ENCODE measurements at regions not wholly inside any gene's neighbourhood (a gene's known extent, or its start where the extent isn't known, plus 50 kb on each side); places are given as distances from the start of the nearest gene placed in this dataset.

DNA sequence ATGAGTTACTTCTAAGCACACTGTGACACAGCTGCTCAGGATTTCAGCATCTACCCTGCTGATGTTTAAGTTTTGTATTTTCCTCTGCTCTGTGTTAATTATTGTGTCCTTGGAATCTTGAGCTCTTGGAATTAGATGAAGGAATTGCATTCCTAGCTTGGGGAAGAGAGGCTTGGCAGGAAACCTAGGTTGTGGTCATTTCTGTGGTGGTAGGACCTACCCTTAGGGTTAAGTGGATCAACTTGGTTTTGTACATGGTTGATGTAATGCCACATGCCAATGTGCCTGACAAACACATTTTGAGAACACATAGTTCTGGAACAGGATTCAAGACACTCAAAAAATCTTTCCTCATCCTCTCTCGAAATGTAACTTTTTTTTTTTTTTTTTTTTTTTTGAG lies 264.5 kb upstream of the MEX3C start:
- intact Hi-C loops (cut with micrococcal nuclease) = no loop called here
- WGBS (ENCODE audit: insufficient coverage) = 100% methylated on average over 1 of the region's 1 CpG
- TF ChIP-seq, protein P1, sequence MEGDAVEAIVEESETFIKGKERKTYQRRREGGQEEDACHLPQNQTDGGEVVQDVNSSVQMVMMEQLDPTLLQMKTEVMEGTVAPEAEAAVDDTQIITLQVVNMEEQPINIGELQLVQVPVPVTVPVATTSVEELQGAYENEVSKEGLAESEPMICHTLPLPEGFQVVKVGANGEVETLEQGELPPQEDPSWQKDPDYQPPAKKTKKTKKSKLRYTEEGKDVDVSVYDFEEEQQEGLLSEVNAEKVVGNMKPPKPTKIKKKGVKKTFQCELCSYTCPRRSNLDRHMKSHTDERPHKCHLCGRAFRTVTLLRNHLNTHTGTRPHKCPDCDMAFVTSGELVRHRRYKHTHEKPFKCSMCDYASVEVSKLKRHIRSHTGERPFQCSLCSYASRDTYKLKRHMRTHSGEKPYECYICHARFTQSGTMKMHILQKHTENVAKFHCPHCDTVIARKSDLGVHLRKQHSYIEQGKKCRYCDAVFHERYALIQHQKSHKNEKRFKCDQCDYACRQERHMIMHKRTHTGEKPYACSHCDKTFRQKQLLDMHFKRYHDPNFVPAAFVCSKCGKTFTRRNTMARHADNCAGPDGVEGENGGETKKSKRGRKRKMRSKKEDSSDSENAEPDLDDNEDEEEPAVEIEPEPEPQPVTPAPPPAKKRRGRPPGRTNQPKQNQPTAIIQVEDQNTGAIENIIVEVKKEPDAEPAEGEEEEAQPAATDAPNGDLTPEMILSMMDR (IDR thresholded peaks at IDR 0.05) = no peak
- H3K9ac ChIP-seq (ENCODE audit: insufficient read depth, low read length, poor library complexity, severe bottlenecking) = no peak overlapping the region
- peaks cover 0 to 4% (median 2%) of the 10 kb centered on the region in 3 donors for H3K27me3 Mint-ChIP-seq (ENCODE audit: low read depth in 3 of 3)
- H3K9me3 Mint-ChIP-seq = peaks cover 0 to 7% (median 2%) of the 10 kb centered on the region in 7 donors
- H3K27ac ChIP-seq (ENCODE audit: low read depth in 1 of 2, low read length in 2 of 2) = no peak overlapping the region
- H3K27ac Mint-ChIP-seq = no peak overlapping the region
- H3K79me2 ChIP-seq (ENCODE audit: insufficient read depth, low read length) = no peaks in the 10 kb centered on the region
- H4K20me1 ChIP-seq (ENCODE audit: insufficient read depth, low read length) = no peaks in the 10 kb centered on the region
- no peaks in the 10 kb centered on the region for H3K36me3 ChIP-seq (replicated peaks in 1 of 2; ENCODE audit: control insufficient read depth in 1 of 2, insufficient read depth in 2 of 2, low read length in 2 of 2)
- H3K4me3 Mint-ChIP-seq = no peak overlapping the region
- H2AFZ ChIP-seq (ENCODE audit: insufficient read depth, low read depth, low read length, poor library complexity, severe bottlenecking) = no peak overlapping the region
- no peaks in the 10 kb centered on the region for H3K27me3 ChIP-seq (ENCODE audit: control insufficient read depth in 2 of 2, insufficient read depth in 2 of 2, low read length in 2 of 2)
- DNase-seq = no peak
- H3K36me3 Mint-ChIP-seq = no peaks in the 10 kb centered on the region
- H3K4me1 Mint-ChIP-seq = no peaks in the 10 kb centered on the region
- H3K4me2 ChIP-seq (replicated peaks; ENCODE audit: extremely low read depth, low read length, poor library complexity, severe bottlenecking) = no peak overlapping the region
- no peaks in the 10 kb centered on the region for H3K9me3 ChIP-seq (replicated peaks in 1 of 2; ENCODE audit: control insufficient read depth in 1 of 2, insufficient read depth in 1 of 2, low read length in 2 of 2)
- no peak overlapping the region for H3K4me3 ChIP-seq (replicated peaks in 1 of 3; ENCODE audit: low read depth in 2 of 3, low read length in 3 of 3)
- H3K4me1 ChIP-seq (ENCODE audit: control insufficient read depth in 1 of 2, insufficient read depth in 2 of 2, low read length in 2 of 2) = no peaks in the 10 kb centered on the region

DNA sequence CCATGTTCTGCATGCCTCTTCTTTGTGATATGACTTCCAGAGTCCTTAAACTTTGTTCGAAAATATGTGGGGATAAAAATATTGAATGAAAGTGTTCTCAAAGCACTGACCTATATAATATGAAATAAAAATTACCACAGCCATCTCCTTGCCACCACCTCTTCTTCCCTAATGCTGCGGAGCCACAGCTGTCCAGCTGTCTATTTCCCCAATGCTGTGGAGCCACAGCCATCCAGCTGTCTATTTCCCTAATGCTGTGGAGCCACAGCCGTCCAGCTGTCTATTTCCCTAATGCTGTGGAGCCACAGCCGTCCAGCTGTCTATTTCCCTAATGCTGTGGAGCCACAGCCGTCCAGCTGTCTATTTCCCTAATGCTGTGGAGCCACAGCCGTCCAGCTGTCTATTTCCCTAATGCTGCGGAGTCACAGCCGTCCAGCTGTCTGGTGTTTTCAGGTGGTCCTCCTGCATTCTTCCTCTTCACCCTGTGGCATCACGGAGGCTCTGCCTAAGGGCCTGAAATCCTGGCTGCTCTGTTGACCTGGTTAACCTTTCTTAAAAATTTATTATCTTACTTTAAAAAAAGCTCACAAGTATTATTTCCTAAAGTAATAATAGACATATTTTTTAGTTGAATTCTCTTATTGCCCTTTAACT lies 266.1 kb upstream of the MEX3C start:
- intact Hi-C loops (cut with micrococcal nuclease) = no loop called here
- Mint-ChIP-seq H3K27me3 (ENCODE audit: low read depth in 3 of 3) (peaks cover 0 to 4% (median 2%) of the 10 kb centered on the region in 3 donors), H3K36me3 (no peaks in the 10 kb centered on the region), H3K27ac (no peak overlapping the region), H3K4me3 (no peak overlapping the region), H3K9me3 (peaks cover 0 to 10% (median 2%) of the 10 kb centered on the region in 7 donors), H3K4me1 (no peaks in the 10 kb centered on the region)
- DNase-seq = no peak
- Histone ChIP-seq H3K27ac (ENCODE audit: low read depth in 1 of 2, low read length in 2 of 2) (no peak overlapping the region), H3K9me3 (replicated peaks in 1 of 2; ENCODE audit: control insufficient read depth in 1 of 2, insufficient read depth in 1 of 2, low read length in 2 of 2) (no peaks in the 10 kb centered on the region), H3K4me1 (ENCODE audit: control insufficient read depth in 1 of 2, insufficient read depth in 2 of 2, low read length in 2 of 2) (no peaks in the 10 kb centered on the region), H4K20me1 (ENCODE audit: insufficient read depth, low read length) (no peaks in the 10 kb centered on the region), H3K4me2 (replicated peaks; ENCODE audit: extremely low read depth, low read length, poor library complexity, severe bottlenecking) (no peak overlapping the region), H3K79me2 (ENCODE audit: insufficient read depth, low read length) (no peaks in the 10 kb centered on the region), H3K27me3 (ENCODE audit: control insufficient read depth in 2 of 2, insufficient read depth in 2 of 2, low read length in 2 of 2) (no peaks in the 10 kb centered on the region), H3K36me3 (replicated peaks in 1 of 2; ENCODE audit: control insufficient read depth in 1 of 2, insufficient read depth in 2 of 2, low read length in 2 of 2) (no peaks in the 10 kb centered on the region), H3K4me3 (replicated peaks in 1 of 3; ENCODE audit: low read depth in 2 of 3, low read length in 3 of 3) (no peak overlapping the region), H2AFZ (ENCODE audit: insufficient read depth, low read depth, low read length, poor library complexity, severe bottlenecking) (no peak overlapping the region), H3K9ac (ENCODE audit: insufficient read depth, low read length, poor library complexity, severe bottlenecking) (no peak overlapping the region)
- WGBS (ENCODE audit: insufficient coverage) = 60% methylated on average over 3 of the region's 9 CpGs
- TF ChIP-seq, protein P1 (IDR thresholded peaks at IDR 0.05) = no peak

Data from CD14-positive monocyte (primary cell).